ENCODE measurements at regions not wholly inside any gene's neighbourhood (a gene's known extent, or its start where the extent isn't known, plus 50 kb on each side); places are given as distances from the start of the nearest gene placed in this dataset.

DNA sequence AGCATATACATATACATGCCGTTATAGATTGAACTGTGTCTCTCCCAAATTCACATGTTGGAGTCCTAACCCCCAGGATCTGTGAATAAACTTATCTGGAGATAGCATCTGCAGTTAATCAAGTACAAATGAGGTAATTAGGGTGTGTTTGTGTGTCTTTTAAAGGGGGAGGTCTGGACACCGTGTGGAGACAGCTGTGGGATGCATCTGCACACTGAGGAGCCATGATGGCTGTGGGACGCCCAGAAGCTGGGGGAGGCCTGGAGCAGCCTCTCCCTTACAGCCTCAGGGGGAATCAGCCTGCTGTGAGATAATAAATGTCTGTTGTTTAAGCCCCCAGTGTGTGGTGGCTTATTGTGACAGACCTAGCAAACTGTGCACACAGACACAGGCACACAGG is 51.8 kb upstream of the COL18A1 start:
- TF ChIP-seq, protein P1, sequence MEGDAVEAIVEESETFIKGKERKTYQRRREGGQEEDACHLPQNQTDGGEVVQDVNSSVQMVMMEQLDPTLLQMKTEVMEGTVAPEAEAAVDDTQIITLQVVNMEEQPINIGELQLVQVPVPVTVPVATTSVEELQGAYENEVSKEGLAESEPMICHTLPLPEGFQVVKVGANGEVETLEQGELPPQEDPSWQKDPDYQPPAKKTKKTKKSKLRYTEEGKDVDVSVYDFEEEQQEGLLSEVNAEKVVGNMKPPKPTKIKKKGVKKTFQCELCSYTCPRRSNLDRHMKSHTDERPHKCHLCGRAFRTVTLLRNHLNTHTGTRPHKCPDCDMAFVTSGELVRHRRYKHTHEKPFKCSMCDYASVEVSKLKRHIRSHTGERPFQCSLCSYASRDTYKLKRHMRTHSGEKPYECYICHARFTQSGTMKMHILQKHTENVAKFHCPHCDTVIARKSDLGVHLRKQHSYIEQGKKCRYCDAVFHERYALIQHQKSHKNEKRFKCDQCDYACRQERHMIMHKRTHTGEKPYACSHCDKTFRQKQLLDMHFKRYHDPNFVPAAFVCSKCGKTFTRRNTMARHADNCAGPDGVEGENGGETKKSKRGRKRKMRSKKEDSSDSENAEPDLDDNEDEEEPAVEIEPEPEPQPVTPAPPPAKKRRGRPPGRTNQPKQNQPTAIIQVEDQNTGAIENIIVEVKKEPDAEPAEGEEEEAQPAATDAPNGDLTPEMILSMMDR (conservative IDR thresholded peaks at IDR 0.05), result no peak
- TF ChIP-seq EZH2 (IDR thresholded peaks at IDR 0.05; ENCODE audit: low read depth), result no peak

All from PC-9 (cell line).